ENCODE measurements at regions not wholly inside any gene's neighbourhood (a gene's known extent, or its start where the extent isn't known, plus 50 kb on each side); places are given as distances from the start of the nearest gene placed in this dataset.
"Not testable (repeated sequence)": the region's sequence is repeated elsewhere in the genome, so short reads cannot be mapped to it uniquely, and the experiment has no call there.

DNA sequence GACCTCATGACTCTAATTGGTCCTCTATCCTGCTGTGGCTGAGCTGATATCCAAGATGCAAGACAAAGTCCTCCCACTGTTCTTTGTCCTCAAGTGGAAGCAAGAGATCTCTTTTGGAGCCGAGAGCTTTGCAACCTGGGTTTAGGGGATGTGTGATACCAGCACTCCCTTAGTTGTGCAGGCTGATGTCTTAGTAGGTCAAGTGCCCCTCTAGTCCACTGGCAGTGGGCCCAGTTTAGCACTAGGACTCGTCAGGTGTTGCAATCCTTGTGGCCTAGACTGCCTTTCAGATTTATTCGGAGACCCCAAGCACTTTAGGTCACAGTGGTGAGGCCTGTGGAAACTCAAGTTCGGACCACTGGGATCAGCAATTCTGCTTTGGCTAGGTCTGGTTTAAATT is 64.0 kb downstream of the GPRASP3 start:
- no peak overlapping the region for H3K4me3 ChIP-seq (ENCODE audit: insufficient read depth, low read depth, low read length)

DNA sequence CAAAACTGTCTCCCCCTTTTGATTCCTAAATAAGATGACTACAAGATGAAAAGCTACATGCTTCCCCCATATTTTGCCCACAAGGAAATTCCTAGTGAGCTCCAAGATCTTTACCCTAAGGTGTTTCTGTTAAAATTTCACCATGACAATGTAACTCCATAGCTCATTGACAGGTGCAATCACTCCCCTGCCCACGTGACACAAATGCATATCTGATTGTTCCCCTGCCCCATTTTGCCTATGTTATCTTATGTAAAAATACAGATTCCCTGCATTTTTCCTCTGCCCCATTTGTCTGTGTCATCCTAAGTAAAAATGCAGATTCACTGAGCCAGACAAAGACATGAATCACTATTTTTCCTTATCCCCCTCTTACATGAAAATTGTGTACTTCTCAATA is 66.7 kb downstream of the GPRASP3 start:
- Histone ChIP-seq H3K4me3 (ENCODE audit: insufficient read depth, low read depth, low read length) (no peak overlapping the region), H3K36me3 (replicated peaks; ENCODE audit: control insufficient read depth, insufficient read depth, low read length) (no peaks in the 10 kb centered on the region), H3K27me3 (ENCODE audit: control insufficient read depth, insufficient read depth, low read length) (no peaks in the 10 kb centered on the region)
- no peak for DNase-seq

More for the DNA sequence above, 64.0 kb downstream of the GPRASP3 start:
- DNase-seq = no peak
- Histone ChIP-seq H3K36me3 (replicated peaks; ENCODE audit: control insufficient read depth, insufficient read depth, low read length) (no peaks in the 10 kb centered on the region), H3K27me3 (ENCODE audit: control insufficient read depth, insufficient read depth, low read length) (no peaks in the 10 kb centered on the region)

DNA sequence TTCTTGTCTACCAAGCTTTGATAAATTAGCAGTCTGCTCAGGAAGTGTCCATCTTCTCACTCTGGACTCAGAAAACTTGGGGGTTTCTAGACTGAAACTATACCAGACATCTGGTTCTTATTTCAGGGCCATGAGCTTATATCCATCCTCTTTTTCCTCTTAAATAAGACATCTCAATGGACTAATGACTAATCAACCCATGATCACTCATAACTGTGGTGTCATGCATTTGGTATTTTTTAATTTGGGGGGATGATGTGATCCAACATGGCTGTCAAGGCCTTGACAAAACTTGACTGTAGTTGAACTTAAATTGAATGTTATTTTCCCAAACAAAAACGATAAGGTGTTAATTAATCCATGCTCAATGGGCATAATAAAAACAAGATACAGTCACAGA is 87.8 kb downstream of the GPRASP3 start:
- H3K4me3 ChIP-seq (ENCODE audit: insufficient read depth, low read depth, low read length) = no peak overlapping the region
- H3K36me3 ChIP-seq (replicated peaks; ENCODE audit: control insufficient read depth, insufficient read depth, low read length) = no peaks in the 10 kb centered on the region
- H3K27me3 ChIP-seq (ENCODE audit: control insufficient read depth, insufficient read depth, low read length) = no peaks in the 10 kb centered on the region
- DNase-seq = no peak

DNA sequence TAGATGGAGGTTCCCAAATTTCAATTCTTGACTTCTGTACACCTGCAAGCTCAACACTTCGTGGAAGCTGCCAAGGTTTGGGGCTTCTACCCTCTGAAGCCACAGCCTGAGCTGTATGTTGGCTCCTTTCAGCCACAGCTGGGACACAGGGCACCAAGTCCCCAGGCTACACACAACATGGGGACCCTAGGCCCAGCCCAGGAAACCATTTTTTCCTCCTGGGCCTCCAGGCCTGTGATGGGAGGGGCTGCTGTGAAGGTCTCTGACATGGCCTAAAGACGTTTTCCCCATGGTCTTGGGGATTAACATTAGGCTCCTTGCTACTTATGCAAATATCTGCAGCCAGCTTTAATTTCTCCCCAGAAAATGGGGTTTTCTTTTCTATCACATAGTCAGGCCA is 97.7 kb downstream of the GPRASP3 start:
- DNase-seq; H3K27me3 ChIP-seq (ENCODE audit: control insufficient read depth, insufficient read depth, low read length); H3K36me3 ChIP-seq (replicated peaks; ENCODE audit: control insufficient read depth, insufficient read depth, low read length); H3K4me3 ChIP-seq (ENCODE audit: insufficient read depth, low read depth, low read length): not testable (repeated sequence)

DNA sequence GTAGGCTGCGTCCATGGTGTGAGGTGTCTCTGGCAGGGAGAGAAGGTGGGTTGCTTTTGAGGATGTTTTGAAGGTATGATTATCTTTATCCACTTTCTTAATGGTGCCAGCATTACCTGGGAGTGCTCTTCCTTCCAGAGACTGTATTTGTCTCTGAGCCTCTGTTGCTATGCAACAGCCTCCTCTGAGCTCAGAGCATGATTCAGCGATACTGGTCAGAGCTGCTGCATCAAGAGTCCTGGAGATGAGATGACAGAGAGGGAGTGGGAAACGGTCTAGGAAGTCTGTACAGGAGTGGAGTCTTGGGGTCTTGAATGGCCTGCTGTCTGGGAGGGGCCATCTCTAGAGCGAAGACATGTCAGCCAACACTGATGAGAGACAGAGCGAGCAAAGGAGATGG is 104.4 kb upstream of the RAB40AL start:
- H3K4me3 ChIP-seq (ENCODE audit: insufficient read depth, low read depth, low read length) = no peak overlapping the region
- DNase-seq = peak; percentile 6
- no peaks in the 10 kb centered on the region for H3K27me3 ChIP-seq (ENCODE audit: control insufficient read depth, insufficient read depth, low read length)
- no peaks in the 10 kb centered on the region for H3K36me3 ChIP-seq (replicated peaks; ENCODE audit: control insufficient read depth, insufficient read depth, low read length)

DNA sequence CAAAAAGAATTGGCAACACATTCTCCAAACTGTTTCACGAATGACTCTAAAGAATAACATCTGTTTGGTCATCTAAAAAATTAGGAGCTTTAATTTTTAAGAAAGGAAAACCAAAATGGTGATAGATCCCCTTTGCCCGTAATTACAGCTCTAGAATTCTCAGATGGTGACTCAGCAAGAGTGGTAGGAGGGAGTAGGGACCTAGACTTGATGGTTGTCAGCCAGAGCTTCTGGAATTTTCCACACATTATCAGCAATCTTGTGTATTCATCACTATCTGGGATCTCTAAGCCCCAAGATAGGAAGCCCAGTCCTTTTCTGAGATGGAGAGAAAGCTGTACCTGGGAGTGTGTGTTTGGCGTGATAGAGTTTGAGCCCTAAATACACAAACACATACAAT is 103.9 kb upstream of the RAB40AL start:
- Histone ChIP-seq H3K36me3 (replicated peaks; ENCODE audit: control insufficient read depth, insufficient read depth, low read length) (no peaks in the 10 kb centered on the region), H3K27me3 (ENCODE audit: control insufficient read depth, insufficient read depth, low read length) (no peaks in the 10 kb centered on the region), H3K4me3 (ENCODE audit: insufficient read depth, low read depth, low read length) (no peak overlapping the region)
- no peak for DNase-seq

DNA sequence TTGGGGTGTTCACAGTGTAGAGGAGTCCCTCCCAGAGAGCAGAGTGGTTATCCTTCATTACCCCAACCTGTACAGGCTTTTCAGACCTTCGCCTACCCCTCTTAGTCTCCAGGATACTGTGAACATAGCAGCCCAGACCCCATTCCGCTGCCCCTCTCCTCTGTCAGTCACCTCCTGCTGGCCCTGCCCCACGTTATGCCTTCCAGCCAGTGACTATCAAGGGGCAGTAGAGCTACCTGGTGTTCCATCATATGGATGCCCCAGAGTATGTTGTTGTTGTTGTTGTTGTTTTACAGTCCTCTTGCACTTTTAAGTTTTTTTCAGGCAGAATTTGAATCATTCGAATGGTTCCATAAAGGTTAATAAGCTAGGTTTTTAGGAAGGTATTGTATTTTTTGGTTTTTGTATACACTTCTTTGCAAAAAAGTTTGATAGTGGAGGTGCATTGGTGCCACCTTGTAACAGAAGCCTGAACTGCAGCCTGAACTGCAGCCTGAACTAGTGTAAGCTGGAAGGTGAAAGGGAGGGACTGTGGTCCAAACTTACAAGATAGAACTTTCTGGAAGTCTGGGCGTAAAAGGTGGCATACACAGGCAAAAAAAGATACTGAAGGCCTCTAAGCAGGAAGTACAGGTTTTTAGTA is 101.4 kb upstream of the RAB40AL start:
- no peak overlapping the region for H3K4me3 ChIP-seq (ENCODE audit: insufficient read depth, low read depth, low read length)

DNA sequence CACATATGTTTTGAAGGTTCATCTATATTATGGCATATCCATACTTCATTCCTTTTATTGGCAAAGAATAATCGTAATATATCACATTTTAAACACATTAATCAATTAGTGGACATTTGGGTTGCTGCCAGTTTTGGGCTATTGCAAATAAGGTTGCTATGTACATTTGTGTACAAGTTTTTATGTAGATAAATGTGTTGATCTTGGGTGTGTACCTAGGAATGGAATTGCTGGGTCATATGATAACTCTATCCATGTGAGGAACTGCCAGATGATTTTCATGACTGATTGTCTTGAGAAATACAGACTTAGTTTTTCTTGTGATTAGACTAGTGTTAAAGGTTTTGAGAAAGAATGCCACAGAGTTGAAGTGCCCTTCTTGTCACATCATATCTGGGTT is 99.2 kb upstream of the RAB40AL start:
- no peak for DNase-seq
- Histone ChIP-seq H3K36me3 (replicated peaks; ENCODE audit: control insufficient read depth, insufficient read depth, low read length) (no peaks in the 10 kb centered on the region), H3K4me3 (ENCODE audit: insufficient read depth, low read depth, low read length) (no peak overlapping the region), H3K27me3 (ENCODE audit: control insufficient read depth, insufficient read depth, low read length) (no peaks in the 10 kb centered on the region)

More for the DNA sequence above, 101.4 kb upstream of the RAB40AL start:
- Histone ChIP-seq H3K27me3 (ENCODE audit: control insufficient read depth, insufficient read depth, low read length) (no peaks in the 10 kb centered on the region), H3K36me3 (replicated peaks; ENCODE audit: control insufficient read depth, insufficient read depth, low read length) (no peaks in the 10 kb centered on the region)
- peak; percentile 4 for DNase-seq

DNA sequence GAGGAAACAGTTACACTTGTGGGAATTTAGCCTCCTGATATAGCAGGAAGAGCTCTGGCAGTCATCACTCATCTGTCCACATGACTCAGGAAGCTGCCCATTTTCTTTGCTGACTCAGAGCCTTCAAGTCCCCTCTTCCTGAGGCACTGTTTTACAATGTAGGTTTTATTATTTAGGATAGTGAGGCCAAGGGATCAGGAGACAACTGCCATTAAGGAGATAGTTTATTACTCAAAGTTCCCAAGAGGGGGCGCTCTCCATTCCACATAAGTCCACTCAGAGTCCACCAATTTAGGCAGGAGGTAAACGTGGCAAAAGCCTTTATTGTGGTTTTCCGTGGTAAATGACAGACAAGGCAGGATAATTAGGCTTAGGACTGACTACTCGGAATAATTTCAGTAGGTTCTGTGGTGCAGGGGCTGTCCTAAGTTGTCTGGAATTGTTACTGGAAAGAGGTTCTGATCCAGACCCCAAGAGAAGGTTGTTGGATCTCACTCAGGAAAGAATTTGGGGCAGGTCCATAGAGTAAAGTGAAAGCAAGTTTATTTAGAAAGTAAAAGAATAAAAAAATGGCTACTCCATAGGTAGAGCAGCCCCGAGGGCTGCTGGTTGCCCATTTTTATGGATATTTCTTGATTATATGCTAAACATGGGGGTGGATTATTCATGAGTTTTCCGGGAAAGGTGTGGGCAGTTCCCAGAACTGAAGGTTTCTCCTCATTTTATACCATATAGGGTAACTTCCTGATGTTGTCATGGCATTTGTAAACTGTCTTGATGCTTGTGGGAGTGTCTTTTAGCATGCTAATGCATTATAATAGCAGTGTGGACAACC is 96.0 kb upstream of the RAB40AL start:
- no peaks in the 10 kb centered on the region for H3K27me3 ChIP-seq (ENCODE audit: control insufficient read depth, insufficient read depth, low read length)
- peak; percentile 3 for DNase-seq
- H3K36me3 ChIP-seq (replicated peaks; ENCODE audit: control insufficient read depth, insufficient read depth, low read length) = no peaks in the 10 kb centered on the region; the same call in 1 of the 2 replicates
- no peak overlapping the region for H3K4me3 ChIP-seq (ENCODE audit: insufficient read depth, low read depth, low read length)

DNA sequence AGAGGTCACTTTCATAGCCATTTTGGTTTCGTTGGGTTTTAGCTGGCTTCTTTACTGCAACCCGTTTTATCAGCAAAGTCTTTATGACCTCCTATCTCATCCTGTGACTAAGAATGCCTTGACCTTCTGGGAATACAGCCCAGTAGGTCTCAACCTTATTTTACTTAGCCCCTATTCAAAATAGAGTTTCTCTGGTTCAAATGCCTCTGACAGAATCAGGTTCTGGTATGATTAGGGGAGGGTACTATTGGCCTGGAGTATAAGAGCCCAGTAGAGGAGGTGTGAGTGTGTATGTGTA is 95.4 kb upstream of the RAB40AL start:
- no peaks in the 10 kb centered on the region; the same call in 1 of the 2 replicates for H3K36me3 ChIP-seq (replicated peaks; ENCODE audit: control insufficient read depth, insufficient read depth, low read length)
- DNase-seq = no peak
- H3K27me3 ChIP-seq (ENCODE audit: control insufficient read depth, insufficient read depth, low read length) = no peaks in the 10 kb centered on the region
- no peak overlapping the region for H3K4me3 ChIP-seq (ENCODE audit: insufficient read depth, low read depth, low read length)

DNA sequence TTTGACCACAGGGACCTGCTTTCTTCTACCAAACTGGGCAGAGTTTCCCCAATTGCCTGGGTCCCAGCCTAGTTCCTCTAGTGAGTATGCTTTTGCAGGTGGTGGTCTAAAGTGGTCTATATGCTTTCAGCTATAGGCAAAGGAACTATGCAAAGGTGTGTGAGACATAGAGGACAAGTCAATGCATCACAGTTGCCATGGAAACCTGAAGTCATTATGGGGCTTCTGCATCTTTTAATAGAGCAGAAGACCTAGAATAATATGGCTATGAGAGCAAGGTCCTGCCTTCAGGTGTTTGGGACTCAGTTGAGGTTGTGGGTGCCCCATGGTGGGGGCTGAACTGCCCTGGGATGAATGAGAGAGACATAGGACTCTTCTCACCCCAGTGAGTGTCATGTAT is 92.1 kb upstream of the RAB40AL start:
- no peaks in the 10 kb centered on the region for H3K27me3 ChIP-seq (ENCODE audit: control insufficient read depth, insufficient read depth, low read length)

DNA sequence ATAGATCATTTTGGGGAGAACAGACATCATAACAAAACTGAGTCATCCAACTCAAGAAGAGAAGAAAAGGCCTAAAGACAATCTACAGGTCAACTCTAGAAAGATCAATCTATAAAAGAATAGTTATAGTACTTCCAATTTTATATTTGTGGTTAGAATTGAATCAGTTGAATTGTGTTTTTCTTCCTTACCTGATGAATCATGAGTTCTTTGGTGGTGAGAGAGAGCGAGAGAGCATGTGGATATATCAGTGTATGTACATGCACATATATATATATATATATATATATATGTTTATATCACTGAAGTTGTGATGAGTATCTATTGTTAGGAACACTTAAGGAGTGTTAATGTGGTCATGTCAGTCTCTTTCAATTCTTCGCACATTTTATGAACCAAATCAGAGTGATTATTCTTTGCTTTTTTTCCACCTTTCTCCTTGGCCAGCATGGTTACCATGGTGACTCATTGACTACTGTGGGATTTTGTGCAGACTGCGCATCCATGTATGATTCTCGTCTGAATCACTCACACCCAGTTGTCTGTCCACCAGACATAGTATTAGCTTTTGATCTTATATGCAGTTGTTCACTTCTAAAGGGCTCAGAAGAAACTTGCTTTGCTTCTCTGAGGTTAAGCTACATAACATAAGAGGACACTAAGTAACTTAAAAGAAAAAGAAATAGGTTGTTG is 90.4 kb upstream of the RAB40AL start:
- no peak for DNase-seq
- Histone ChIP-seq H3K27me3 (ENCODE audit: control insufficient read depth, insufficient read depth, low read length) (no peaks in the 10 kb centered on the region), H3K4me3 (ENCODE audit: insufficient read depth, low read depth, low read length) (no peak overlapping the region), H3K36me3 (replicated peaks; ENCODE audit: control insufficient read depth, insufficient read depth, low read length) (no peaks in the 10 kb centered on the region; the same call in 1 of the 2 replicates)

More for the DNA sequence above, 92.1 kb upstream of the RAB40AL start:
- no peaks in the 10 kb centered on the region; the same call in 1 of the 2 replicates for H3K36me3 ChIP-seq (replicated peaks; ENCODE audit: control insufficient read depth, insufficient read depth, low read length)
- no peak overlapping the region for H3K4me3 ChIP-seq (ENCODE audit: insufficient read depth, low read depth, low read length)
- DNase-seq = no peak

DNA sequence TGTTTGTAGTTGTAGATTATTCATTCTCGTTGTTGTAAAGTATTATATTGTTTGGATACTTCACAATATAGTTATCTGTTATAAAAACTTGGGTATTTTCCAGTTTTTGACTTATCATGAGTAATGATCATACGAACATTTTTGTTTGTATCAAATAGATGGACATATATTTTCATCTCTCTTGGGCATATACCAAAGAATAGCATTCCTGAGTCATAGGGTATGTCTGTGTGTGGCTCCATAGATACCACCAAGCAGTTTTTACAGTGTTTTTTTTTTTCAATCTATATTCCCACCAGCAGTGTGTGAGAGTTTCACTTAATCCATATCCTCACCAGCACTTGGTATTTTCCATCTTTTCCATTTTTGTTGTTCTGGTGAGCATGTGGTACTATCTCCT is 89.7 kb upstream of the RAB40AL start:
- no peak for DNase-seq
- H3K36me3 ChIP-seq (replicated peaks; ENCODE audit: control insufficient read depth, insufficient read depth, low read length) = no peaks in the 10 kb centered on the region; the same call in 1 of the 2 replicates
- no peaks in the 10 kb centered on the region for H3K27me3 ChIP-seq (ENCODE audit: control insufficient read depth, insufficient read depth, low read length)
- H3K4me3 ChIP-seq (ENCODE audit: insufficient read depth, low read depth, low read length) = no peak overlapping the region

DNA sequence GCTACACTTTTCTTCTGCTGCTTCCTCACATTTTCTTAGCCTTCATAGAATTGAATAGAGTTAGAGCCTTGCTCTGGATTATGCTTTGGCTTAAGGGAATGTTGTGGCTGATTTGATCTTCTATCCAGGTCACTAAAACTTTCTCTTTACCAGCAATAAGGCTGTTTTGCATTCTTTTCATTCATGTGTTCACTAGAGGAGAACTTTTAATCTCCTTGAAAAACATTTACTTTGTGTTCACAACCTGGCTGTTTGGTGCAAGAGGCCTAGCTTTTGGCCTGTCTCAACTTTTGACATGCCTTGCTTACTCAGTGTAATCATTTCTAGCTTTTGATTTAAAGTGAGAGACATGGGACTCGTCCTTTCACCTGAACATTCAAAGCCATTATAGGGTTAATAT is 87.7 kb upstream of the RAB40AL start:
- no peaks in the 10 kb centered on the region; the same call in 1 of the 2 replicates for H3K36me3 ChIP-seq (replicated peaks; ENCODE audit: control insufficient read depth, insufficient read depth, low read length)
- no peak for DNase-seq
- H3K4me3 ChIP-seq (ENCODE audit: insufficient read depth, low read depth, low read length) = no peak overlapping the region
- H3K27me3 ChIP-seq (ENCODE audit: control insufficient read depth, insufficient read depth, low read length) = no peaks in the 10 kb centered on the region

All from H7 (cell line).